ENCODE measurements at regions not wholly inside any gene's neighbourhood (a gene's known extent, or its start where the extent isn't known, plus 50 kb on each side); places are given as distances from the start of the nearest gene placed in this dataset.

DNA sequence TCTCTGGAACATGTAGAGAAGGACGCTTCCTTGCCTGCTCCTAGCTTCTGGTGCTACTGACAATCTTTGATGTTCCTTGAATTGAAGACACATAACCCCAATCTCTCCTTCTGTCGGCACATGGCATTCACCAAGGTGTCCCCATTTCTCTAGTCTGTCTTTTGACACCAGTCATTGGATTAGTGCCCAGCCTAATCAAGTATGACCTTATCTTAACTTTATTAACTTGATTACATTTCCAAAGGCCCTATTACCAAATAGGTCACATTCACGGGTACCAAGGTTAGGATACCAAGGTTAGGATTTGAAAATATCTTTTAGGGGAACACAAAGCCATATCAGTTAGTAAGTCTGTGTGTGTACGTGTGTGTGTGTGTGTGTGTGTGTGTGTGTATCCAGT, 377.9 kb downstream of the CMPK2 start:
- no peak for DNase-seq

DNA sequence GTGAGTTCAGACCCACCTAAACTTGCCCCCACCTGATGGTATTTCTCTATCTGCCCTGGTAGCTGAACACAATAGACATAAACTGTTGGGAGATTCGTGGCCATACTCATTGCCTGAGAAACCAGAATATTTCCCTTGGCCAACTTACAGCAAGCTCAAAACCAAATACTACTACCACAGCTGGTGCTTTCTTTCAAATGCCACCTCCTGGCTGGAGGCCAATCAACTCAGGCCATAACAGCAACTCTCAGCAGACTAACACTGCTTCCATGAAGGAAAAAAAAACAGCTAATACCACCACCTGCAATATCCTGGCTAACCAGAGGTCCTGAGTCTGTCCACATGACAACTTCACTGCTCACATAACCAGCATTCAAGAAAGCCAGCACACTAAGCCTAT, 373.1 kb downstream of the CMPK2 start:
- DNase-seq, result no peak

- no peak for DNase-seq
These were observed 372.4 kb downstream of the CMPK2 start for GRCh38 chr2:6493266-6493665.

GRCh38 chr2:6493669-6494068, 372.0 kb downstream of the CMPK2 start:
- DNase-seq, result no peak

- DNase-seq, result no peak
These were observed 370.2 kb downstream of the CMPK2 start for GRCh38 chr2:6495466-6495865.

DNA sequence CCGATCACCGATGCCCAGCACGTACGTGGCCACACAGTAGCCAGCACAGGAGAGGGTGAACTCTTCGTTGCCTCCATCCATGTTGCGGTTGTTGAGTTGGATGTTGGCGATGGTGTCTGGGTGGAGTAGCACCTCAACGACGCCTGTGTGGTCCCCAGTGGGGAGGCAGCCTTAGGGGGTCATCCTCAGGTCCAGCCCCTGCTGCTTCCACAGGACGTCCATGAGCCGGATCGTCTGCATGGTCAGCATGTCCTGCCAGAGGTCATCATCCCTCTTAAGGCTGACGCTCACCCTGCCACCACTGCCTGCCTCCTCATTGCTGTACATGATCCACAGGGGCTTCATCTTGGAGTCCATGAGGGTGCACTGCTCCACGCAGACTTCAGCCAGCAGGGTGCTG, 369.3 kb downstream of the CMPK2 start:
- DNase-seq, result no peak

DNA sequence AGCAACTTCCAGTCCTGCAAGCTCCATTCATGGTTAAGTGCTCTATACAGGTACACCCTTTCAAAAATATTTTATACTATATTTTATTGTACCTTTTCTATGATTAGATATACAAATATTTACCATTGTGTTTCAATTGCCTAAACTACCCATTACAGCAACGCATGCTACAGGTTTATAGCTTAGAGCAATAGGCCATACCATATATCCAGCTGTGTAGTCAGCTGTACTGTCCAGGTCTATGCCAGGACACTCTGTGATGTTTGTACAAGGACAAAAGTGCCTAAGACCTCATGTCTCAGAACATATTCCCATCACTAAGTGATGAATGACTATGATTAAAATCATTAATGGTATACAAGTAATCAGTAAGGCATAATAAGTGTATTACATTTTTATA, 368.7 kb downstream of the CMPK2 start:
- no peak for DNase-seq

- no peak for DNase-seq
These were observed 366.9 kb downstream of the CMPK2 start for GRCh38 chr2:6498841-6499240.

- no peak for DNase-seq
These were observed 366.0 kb downstream of the CMPK2 start for GRCh38 chr2:6499691-6500090.

DNA sequence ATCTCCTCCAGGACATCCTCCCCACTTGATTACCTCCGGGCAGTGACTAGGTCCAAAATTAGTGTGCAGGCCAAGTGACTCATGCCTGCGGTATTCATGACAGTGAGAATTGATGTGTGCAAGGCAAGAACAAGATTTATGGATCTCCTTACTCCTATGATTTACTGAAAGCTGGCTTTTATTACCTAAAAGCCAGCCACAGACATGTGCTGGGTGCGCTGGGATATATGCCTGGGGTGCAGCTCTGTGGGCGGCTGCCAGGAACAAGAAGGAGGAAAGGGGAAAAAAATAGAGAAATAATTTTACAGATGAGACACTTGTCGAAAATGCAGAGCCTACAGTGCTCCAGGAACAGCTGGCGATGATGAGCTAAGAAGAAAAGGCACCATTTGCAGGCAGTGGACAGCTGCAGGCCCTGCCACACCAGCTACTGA, 359.3 kb downstream of the CMPK2 start:
- no peak for DNase-seq

GRCh38 chr2:6506859-6507258, 358.8 kb downstream of the CMPK2 start:
- no peak for DNase-seq

DNA sequence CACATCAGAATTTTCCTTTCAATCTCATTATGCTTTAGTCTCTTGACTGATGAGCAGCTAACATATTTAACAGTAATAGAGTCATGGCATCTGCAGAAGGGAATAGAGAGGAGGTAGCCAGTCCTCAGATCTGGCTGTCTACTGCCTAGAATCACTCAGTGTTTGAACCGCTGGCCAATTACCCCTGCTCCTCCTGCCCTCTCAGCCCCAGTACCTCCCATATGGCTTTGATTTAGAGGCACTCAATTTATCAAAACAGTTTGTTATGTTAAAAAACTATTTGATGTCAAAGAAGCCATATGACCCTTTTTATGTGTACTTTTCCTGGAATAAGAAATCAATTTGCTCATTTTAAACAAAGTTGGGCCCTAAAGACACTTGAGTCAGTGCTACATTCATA, 355.2 kb downstream of the CMPK2 start:
- DNase-seq, result no peak

- no peak for DNase-seq
These were observed 353.1 kb downstream of the CMPK2 start for GRCh38 chr2:6512589-6512988.

DNA sequence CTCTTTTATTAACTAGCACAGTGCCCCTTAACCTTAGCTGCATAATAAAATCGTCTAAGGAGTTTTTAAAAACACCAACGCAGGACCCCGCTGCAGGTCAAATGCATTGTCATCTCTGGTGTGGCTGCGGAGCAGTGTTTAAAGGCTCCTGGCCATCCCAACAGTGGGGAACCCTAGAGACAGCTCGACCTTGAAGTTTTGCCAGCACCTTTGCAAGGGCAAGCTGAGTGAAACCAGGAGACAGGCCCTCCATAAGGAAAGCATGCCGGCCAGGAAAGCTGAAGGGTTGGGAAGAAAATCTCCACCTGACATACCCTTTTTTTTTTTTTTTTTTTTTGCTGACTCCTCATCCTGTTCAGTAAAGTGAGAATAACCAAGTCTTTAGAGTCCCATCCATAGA, 349.0 kb downstream of the CMPK2 start:
- DNase-seq, result no peak

DNA sequence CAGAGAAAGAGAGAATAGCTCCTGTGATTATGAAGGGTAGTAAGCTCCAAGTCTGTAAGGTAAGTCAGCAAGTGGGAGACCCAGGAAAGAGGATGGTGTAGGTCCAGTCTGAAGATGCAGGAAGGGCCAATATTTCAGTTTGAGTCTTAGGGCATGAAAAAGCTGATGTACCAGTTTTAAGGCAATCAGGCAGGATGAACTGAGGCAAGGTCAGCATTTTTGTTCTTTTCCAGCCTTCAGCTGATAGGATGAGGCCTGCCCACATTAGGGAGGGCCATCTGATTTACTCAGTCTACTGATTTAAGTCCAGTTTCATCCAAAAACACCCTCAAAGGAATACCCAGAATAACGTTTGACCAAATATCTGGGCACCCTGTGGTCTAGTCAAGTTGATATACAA, 347.3 kb downstream of the CMPK2 start:
- no peak for DNase-seq

DNA sequence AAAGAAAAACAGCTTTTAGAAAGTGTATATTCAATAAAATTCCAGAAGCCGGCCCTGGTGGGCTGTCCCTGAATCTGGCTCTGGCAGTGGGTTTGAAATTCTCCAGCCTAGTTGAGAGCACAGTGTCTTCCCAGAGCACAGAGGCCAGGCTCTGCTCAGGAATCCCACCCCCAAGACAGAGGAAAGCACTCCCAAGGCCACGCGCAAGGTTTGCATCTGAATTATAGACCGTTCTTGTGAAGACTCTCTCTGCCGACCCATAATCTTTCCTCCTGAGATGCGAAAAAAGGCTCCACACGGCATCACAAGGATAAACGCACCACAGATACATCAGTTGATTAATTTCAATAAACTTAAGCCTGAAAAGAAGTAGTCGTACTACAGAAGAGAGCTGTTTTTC, 342.2 kb downstream of the CMPK2 start:
- DNase-seq, result no peak

DNA sequence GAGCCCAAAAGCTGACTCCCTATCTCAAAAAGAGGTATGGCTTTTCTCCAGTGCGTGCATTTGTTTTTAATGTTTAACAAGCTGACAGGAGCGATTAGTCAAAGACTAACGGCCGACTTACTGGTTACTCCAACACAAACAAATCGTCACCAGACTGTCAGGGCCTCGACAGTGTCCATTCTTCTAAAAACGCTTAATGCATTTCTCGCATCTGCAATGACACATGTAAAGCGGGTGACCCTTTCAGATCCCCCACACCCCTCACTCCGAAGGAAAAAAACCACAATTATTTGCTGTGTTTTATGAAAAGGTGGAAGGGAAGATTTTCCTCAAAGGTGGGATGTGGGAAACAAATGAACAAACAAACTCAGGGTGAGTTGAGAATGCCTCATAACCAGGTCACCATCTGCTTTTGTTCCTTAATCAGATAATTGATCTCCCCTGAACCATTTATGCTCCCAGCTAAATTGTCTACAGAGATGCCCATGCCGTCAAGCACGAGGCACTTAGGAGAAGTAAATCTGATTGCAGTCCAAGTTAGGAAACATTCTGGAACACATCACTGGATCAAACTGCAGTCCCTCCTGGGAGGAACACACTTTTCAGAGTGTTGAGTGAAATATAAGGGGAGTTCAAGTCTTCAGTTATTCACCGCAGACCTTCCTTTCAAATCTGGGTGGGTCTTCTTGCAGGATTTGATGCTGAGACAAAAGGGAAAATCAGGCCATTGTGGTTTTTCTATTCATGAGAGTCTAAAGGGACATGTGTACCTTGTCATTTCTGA, 340.8 kb downstream of the CMPK2 start:
- DNase-seq, result no peak

DNA sequence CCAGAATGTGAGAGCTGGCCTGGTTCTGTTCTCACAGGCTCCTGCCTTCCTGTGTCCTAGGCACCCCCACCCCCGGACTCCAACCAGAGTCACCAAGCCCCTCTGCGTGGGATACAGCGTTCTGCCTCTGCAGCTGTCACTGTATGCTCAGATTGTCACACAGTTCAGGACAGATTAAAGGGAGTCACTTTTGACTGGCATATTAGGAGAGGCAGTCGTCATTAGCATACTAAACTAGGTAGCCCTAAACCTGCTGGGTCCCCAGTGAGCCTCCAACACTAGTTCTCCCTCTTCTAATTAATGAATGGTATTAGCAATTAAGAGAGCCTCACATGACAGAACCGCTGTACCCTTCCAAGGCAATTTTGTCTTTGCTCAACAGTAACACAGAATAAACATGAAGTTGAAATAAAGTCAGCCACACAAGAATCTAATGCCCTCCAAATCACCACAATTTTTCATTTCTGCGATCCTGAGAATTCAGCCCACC, 340.2 kb downstream of the CMPK2 start:
- DNase-seq, result no peak

- DNase-seq, result peak; percentile 48
These were observed 339.4 kb downstream of the CMPK2 start for GRCh38 chr2:6526093-6526824.

DNA sequence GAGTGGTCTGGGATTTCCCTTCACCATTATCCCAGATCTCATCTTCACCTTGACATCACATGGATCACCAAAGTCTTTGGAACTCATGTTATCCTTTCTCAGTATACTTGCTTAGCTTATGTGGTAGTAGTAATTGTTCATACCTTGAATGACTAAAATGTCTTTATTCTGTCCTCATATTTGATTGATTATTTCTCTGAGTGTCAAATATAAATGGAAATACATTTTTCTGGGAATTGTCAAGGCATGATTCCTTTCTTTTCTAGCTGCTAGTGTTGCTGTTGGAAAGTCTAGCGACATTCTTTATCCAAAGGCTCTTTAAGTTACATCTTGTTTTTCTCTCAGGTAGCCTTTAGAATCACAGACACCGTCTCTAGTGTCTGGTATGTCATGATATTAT, 334.4 kb downstream of the CMPK2 start:
- DNase-seq, result no peak

GRCh38 chr2:6535572-6535971, 330.1 kb downstream of the CMPK2 start:
- DNase-seq, result no peak

DNA sequence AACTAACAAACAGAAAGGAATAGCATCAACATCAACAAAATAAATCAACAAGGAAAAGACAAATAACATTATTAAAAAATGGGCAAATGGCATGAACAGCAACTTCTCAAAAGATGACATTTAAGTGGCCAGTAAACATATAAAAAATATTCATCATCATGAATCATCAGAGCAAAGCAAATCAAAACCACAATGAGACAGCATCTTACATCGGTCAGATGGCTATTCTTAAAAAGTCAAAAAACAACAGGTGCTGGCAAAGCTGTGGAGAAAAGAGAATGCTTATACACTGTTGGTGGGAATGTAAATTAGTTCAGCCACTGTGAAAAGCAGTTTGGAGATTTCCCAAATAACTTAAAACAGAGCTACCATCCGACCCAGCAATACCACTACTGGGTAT, 327.1 kb downstream of the CMPK2 start:
- DNase-seq, result no peak

GRCh38 chr2:6545336-6545735, 320.4 kb downstream of the CMPK2 start:
- DNase-seq, result no peak

- DNase-seq, result no peak
These were observed 319.9 kb downstream of the CMPK2 start for GRCh38 chr2:6545795-6546194.
